WTC11 (cell line): ENCODE measurements at regions not wholly inside any gene's neighbourhood (a gene's known extent, or its start where the extent isn't known, plus 50 kb on each side); places are given as distances from the start of the nearest gene placed in this dataset.

Source experiments
- ATAC-seq: fragments of 200-7000 bp; cut with Tn5 transposase; 2 replicates; pipeline ENCODE4 v1.10.0; 2021; ENCODE audit warnings: mild to moderate bottlenecking, moderate library complexity
- CTCF ChIA-PET: fragments of 300-600 bp; sonication (Branson Sonifier 250); formaldehyde crosslinking; loops from one replicate; lab custom pipeline; 2021; ENCODE audit warnings: antibody characterized with exemption; lab: Charles Lee
- POLR2A ChIA-PET: fragments of 350-600 bp; sonication (Branson Sonifier 250); formaldehyde crosslinking; loops from one replicate; lab custom pipeline; 2021; ENCODE audit warnings: antibody characterized with exemption; lab: Charles Lee
- DNase-seq: peaks from one replicate; pipeline ENCODE4 v3.0.0; 2021; ENCODE audit warnings: low spot score
- H3K27ac Mint-ChIP-seq: 2 replicates; pipeline ENCODE4 v1.8.0; 2021; ENCODE audit warnings: mixed read lengths
- H3K27me3 Mint-ChIP-seq: 2 replicates; pipeline ENCODE4 v1.8.0; 2021; ENCODE audit warnings: low read depth, mild to moderate bottlenecking, moderate library complexity, mixed read lengths
- H3K36me3 Mint-ChIP-seq: 2 replicates; pipeline ENCODE4 v1.8.0; 2021; ENCODE audit warnings: mixed read lengths
- H3K4me1 Mint-ChIP-seq: 2 replicates; pipeline ENCODE4 v1.8.0; 2022; ENCODE audit warnings: mixed read lengths
- H3K4me3 Mint-ChIP-seq: 2 replicates; pipeline ENCODE4 v1.8.0; 2021; ENCODE audit warnings: mild to moderate bottlenecking, moderate library complexity, mixed read lengths
- H3K9me3 Mint-ChIP-seq: 2 replicates; pipeline ENCODE4 v1.8.0; 2021; ENCODE audit warnings: mixed read lengths
- ATF2 ChIP-seq: sonication (generic); formaldehyde crosslinking; IDR thresholded peaks from 2 replicates; pipeline ENCODE4 v1.8.1; 2022; ENCODE audit warnings: low read depth, missing genetic modification reagents, borderline replicate concordance
- CBFB ChIP-seq: sonication (generic); formaldehyde crosslinking; IDR thresholded peaks from 2 replicates; pipeline ENCODE4 v1.8.1; 2022; ENCODE audit warnings: mild to moderate bottlenecking, low read depth, missing genetic modification reagents
- CREM ChIP-seq: sonication (generic); formaldehyde crosslinking; IDR thresholded peaks from 2 replicates; pipeline ENCODE4 v1.8.1; 2022; ENCODE audit warnings: mild to moderate bottlenecking, missing genetic modification reagents, moderate library complexity
- IRF1 ChIP-seq: sonication (generic); formaldehyde crosslinking; IDR thresholded peaks from 2 replicates; pipeline ENCODE4 v1.8.0; 2023; ENCODE audit warnings: missing genetic modification reagents
- JUN ChIP-seq: sonication (generic); formaldehyde crosslinking; IDR thresholded peaks from 2 replicates; pipeline ENCODE4 v1.8.0; 2023; ENCODE audit warnings: mild to moderate bottlenecking, missing genetic modification reagents
- MLX ChIP-seq: sonication (generic); formaldehyde crosslinking; IDR thresholded peaks from 2 replicates; pipeline ENCODE4 v1.8.1; 2023; ENCODE audit warnings: mild to moderate bottlenecking, missing genetic modification reagents, moderate library complexity
- NR1H2 ChIP-seq: sonication (generic); formaldehyde crosslinking; IDR thresholded peaks from 2 replicates; pipeline ENCODE4 v1.9.0; 2021; ENCODE audit warnings: mild to moderate bottlenecking, moderate library complexity, missing genetic modification reagents
- NR2C2 ChIP-seq: sonication (generic); formaldehyde crosslinking; IDR thresholded peaks from 2 replicates; pipeline ENCODE4 v1.8.0; 2022; ENCODE audit warnings: mild to moderate bottlenecking, missing genetic modification reagents
- OVOL2 ChIP-seq: fragments of 250-450 bp; sonication (Bioruptor Pico); IDR thresholded peaks from 2 replicates; pipeline ENCODE4 v1.9.0; 2021; ENCODE audit warnings: mild to moderate bottlenecking, borderline replicate concordance
- SMAD3 ChIP-seq: sonication (generic); formaldehyde crosslinking; IDR thresholded peaks from 2 replicates; pipeline ENCODE4 v1.8.0; 2022; ENCODE audit warnings: missing genetic modification reagents, mild to moderate bottlenecking, borderline replicate concordance
- SMAD4 ChIP-seq: sonication (generic); formaldehyde crosslinking; IDR thresholded peaks from 2 replicates; pipeline ENCODE4 v1.8.0; 2022; ENCODE audit warnings: mild to moderate bottlenecking, missing genetic modification reagents
- SOX15 ChIP-seq: fragments of 250-450 bp; sonication (Bioruptor Pico); IDR thresholded peaks from 2 replicates; pipeline ENCODE4 v1.9.0; 2021; ENCODE audit warnings: mild to moderate bottlenecking
- ZNF121 ChIP-seq: sonication (generic); formaldehyde crosslinking; IDR thresholded peaks from 2 replicates; pipeline ENCODE4 v1.8.0; 2023; ENCODE audit warnings: missing genetic modification reagents
- ZNF263 ChIP-seq: sonication (generic); formaldehyde crosslinking; IDR thresholded peaks from 2 replicates; pipeline ENCODE4 v1.8.1; 2022; ENCODE audit warnings: low read depth, mild to moderate bottlenecking, moderate library complexity, missing genetic modification reagents
- ZNF317 ChIP-seq: sonication (generic); formaldehyde crosslinking; IDR thresholded peaks from 2 replicates; pipeline ENCODE4 v1.8.1; 2023; ENCODE audit warnings: low read depth, mild to moderate bottlenecking, moderate library complexity, missing genetic modification reagents, borderline replicate concordance
- ZNF512 ChIP-seq: sonication (generic); formaldehyde crosslinking; IDR thresholded peaks from 2 replicates; pipeline ENCODE4 v1.8.1; 2022; ENCODE audit warnings: missing genetic modification reagents, borderline replicate concordance

- Mint-ChIP-seq H3K36me3 (no peaks in the 10 kb centered on the region), H3K9me3 (0 out of 2 replicates have a peak, but pooled peaks cover 5% of the 10 kb centered on the region), H3K4me1 (no peaks in the 10 kb centered on the region), H3K27ac (no peak overlapping the region), H3K27me3 (peaks cover 3% of the 10 kb centered on the region), H3K4me3 (no peak overlapping the region)
- DNase-seq (no peak), ATAC-seq (no peak)
- CTCF ChIA-PET = interaction anchor here (0.7 to 2.1 kb wide), 2 partner anchors 96 to 182 kb away, joined by 4 to 5 read pairs; no protein-coding TSS in a partner anchor
- TF ChIP-seq NR2C2 (CRISPR knock-in tag) (no peak), SMAD3 (CRISPR knock-in tag) (no peak)
- POLR2A ChIA-PET = no interaction called here
These were observed 138.9 kb upstream of the DHRS4 start for GRCh38 chr14:23814527-23815256.

- no peak for ATAC-seq
- H3K9me3 Mint-ChIP-seq = peaks cover 17% of the 10 kb centered on the region
- CTCF ChIA-PET = no interaction called here
These were observed 137.2 kb upstream of the DHRS4 start for GRCh38 chr14:23816371-23816770.

GRCh38 chr14:23817164-23817767 is 136.3 kb upstream of the DHRS4 start:
- H3K27ac Mint-ChIP-seq = no peak overlapping the region
- peaks cover 17% of the 10 kb centered on the region for H3K9me3 Mint-ChIP-seq
- CTCF ChIA-PET = no interaction called here
- peaks cover 3% of the 10 kb centered on the region; the same call in 1 of the 2 replicates for H3K27me3 Mint-ChIP-seq
- POLR2A ChIA-PET = no interaction called here
- no peak overlapping the region for H3K4me3 Mint-ChIP-seq
- no peaks in the 10 kb centered on the region for H3K4me1 Mint-ChIP-seq
- ATAC-seq = no peak
- no peaks in the 10 kb centered on the region for H3K36me3 Mint-ChIP-seq
- no peak for TF ChIP-seq NR1H2 (CRISPR knock-in tag)
- no peak for TF ChIP-seq ZNF263 (CRISPR knock-in tag)
- TF ChIP-seq IRF1 (CRISPR knock-in tag) = no peak
- TF ChIP-seq OVOL2 (CRISPR knock-in tag) = no peak
- no peak for TF ChIP-seq ZNF121 (CRISPR knock-in tag)
- no peak for DNase-seq

More at GRCh38 chr14:23816371-23816770, 137.2 kb upstream of the DHRS4 start:
- H3K4me3 Mint-ChIP-seq = no peak overlapping the region
- no peak for DNase-seq
- no peaks in the 10 kb centered on the region for H3K36me3 Mint-ChIP-seq
- TF ChIP-seq CREM (CRISPR knock-in tag) = no peak
- TF ChIP-seq SOX15 (CRISPR knock-in tag) = no peak
- TF ChIP-seq ATF2 (CRISPR knock-in tag) = no peak
- no peak for TF ChIP-seq ZNF317 (CRISPR knock-in tag)
- TF ChIP-seq SMAD4 (CRISPR knock-in tag) = no peak
- no peak for TF ChIP-seq MLX (CRISPR knock-in tag)
- TF ChIP-seq, all 79 proteins: peak for 0
- Mint-ChIP-seq H3K27ac (no peak overlapping the region), H3K27me3 (peaks cover 3% of the 10 kb centered on the region; the same call in 1 of the 2 replicates), H3K4me1 (no peaks in the 10 kb centered on the region)
- POLR2A ChIA-PET = no interaction called here

- TF ChIP-seq ZNF512 (no peak), JUN (CRISPR knock-in tag) (no peak), NR1H2 (CRISPR knock-in tag) (no peak), CBFB (no peak)
- DNase-seq = no peak
- H3K9me3 Mint-ChIP-seq = no peaks in the 10 kb centered on the region
- ATAC-seq = no peak
- CTCF ChIA-PET = no interaction called here
- POLR2A ChIA-PET = no interaction called here
- no peaks in the 10 kb centered on the region for H3K4me1 Mint-ChIP-seq
- no peak overlapping the region for H3K27ac Mint-ChIP-seq
- H3K36me3 Mint-ChIP-seq = no peaks in the 10 kb centered on the region
- no peaks in the 10 kb centered on the region for H3K27me3 Mint-ChIP-seq
- H3K4me3 Mint-ChIP-seq = no peak overlapping the region
These were observed 126.3 kb upstream of the DHRS4 start for GRCh38 chr14:23827100-23827892.
